ENCODE measurements at regions not wholly inside any gene's neighbourhood (a gene's known extent, or its start where the extent isn't known, plus 50 kb on each side); places are given as distances from the start of the nearest gene placed in this dataset.
"Not testable (repeated sequence)": the region's sequence is repeated elsewhere in the genome, so short reads cannot be mapped to it uniquely, and the experiment has no call there.

DNA sequence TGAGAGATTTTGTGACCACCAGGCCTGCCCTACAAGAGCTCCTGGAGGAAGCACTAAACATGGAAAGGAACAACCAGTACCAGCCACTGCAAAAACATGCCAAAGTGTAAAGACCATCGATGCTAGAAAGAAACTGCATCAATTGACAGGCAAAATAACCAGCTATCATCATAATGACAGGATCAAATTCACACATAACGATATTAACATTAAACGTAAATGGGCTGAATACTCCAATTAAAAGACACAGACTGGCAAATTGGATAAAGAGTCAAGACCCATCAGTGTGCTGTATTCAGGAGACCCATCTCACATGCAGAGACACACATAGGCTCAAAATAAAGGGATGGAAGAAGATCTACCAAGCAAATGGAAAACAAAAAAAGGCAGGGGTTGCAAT lies 182.4 kb downstream of the PRELID2 start:
- not testable (repeated sequence) for H3K27me3 ChIP-seq (ENCODE audit: control insufficient read depth in 1 of 2, insufficient read depth in 2 of 2, low read length in 2 of 2); H3K9me3 ChIP-seq (ENCODE audit: low read length); H3K9ac ChIP-seq (ENCODE audit: low read length); H3K27ac ChIP-seq (ENCODE audit: low read depth, low read length); H3K4me3 ChIP-seq (ENCODE audit: low read depth in 1 of 2, low read length in 2 of 2); H3K4me1 ChIP-seq (ENCODE audit: insufficient read depth, low read length); H3K36me3 ChIP-seq (ENCODE audit: insufficient read depth, low read length)

DNA sequence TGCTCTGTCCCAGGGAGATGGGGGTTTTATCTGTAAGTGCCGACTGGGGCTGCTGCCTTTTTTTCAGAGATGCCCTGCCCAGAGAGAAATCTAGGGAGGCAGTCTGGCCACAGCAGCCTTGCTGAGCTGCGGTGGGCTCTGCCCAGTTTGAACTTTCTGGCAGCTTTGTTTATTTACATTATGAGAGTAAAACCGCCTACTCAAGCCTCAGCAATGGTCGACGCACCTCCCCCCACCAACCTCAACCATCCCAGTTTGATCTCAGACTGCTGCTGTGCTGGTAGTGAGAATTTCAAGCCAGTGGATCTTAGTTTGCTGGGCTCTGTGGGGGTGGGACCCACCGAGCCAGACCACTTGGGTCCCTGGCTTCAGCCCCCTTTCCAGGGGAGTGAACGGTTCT lies 188.0 kb downstream of the PRELID2 start:
- not testable (repeated sequence) for H3K4me1 ChIP-seq (ENCODE audit: insufficient read depth, low read length); H3K36me3 ChIP-seq (ENCODE audit: insufficient read depth, low read length)

DNA sequence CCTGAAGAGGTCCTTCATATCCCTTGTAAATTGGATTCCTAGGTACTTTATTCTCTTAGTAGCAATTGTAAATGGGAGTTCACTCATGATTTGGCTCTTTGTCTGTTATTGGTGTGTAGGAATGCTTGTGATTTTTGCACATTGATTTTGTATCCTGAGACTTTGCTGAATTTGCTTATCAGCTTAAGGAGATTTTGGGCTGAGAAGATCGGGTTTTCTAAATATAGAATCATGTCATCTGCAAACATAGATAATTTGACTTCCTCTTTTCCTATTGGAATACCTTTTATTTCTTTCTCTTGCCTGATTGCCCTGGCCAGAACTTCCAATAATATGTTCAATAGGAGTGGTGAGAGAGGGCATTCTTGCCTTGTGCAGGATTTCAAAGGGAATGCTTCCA lies 191.9 kb downstream of the PRELID2 start:
- not testable (repeated sequence) for H3K36me3 ChIP-seq (ENCODE audit: insufficient read depth, low read length); H3K4me1 ChIP-seq (ENCODE audit: insufficient read depth, low read length); H3K9ac ChIP-seq (ENCODE audit: low read length); H3K4me3 ChIP-seq (ENCODE audit: low read depth in 1 of 2, low read length in 2 of 2); H3K27me3 ChIP-seq (ENCODE audit: control insufficient read depth in 1 of 2, insufficient read depth in 2 of 2, low read length in 2 of 2); H3K27ac ChIP-seq (ENCODE audit: low read depth, low read length); H3K9me3 ChIP-seq (ENCODE audit: low read length)

More for the DNA sequence above, 188.0 kb downstream of the PRELID2 start:
- H3K9ac ChIP-seq (ENCODE audit: low read length); H3K4me3 ChIP-seq (ENCODE audit: low read depth in 1 of 2, low read length in 2 of 2); H3K27me3 ChIP-seq (ENCODE audit: control insufficient read depth in 1 of 2, insufficient read depth in 2 of 2, low read length in 2 of 2); H3K9me3 ChIP-seq (ENCODE audit: low read length); H3K27ac ChIP-seq (ENCODE audit: low read depth, low read length): not testable (repeated sequence)

DNA sequence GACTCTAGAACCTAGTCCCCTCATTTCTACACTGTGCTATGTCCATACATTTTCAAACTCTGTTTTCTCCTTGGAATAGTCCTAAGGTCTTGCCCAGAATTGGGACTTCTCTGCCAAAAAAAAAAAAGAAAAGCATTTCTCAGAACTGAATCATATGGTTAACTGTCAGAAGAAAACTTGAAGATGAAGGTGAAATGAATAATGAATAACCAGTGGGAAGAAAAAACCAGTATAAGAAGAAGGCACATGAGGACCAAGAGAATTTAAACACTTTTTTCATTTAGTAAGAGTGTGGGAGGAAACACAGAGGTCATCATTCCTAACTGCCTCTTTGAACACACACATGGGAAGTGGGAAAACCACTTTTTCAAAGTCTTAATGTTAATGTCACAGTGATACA lies 197.7 kb downstream of the PRELID2 start:
- Histone ChIP-seq H3K9ac (ENCODE audit: low read length) (no peak overlapping the region), H3K9me3 (ENCODE audit: low read length) (no peaks in the 10 kb centered on the region), H3K27me3 (ENCODE audit: control insufficient read depth in 1 of 2, insufficient read depth in 2 of 2, low read length in 2 of 2) (no peaks in the 10 kb centered on the region), H3K36me3 (ENCODE audit: insufficient read depth, low read length) (no peaks in the 10 kb centered on the region), H3K4me3 (ENCODE audit: low read depth in 1 of 2, low read length in 2 of 2) (no peak overlapping the region), H3K4me1 (ENCODE audit: insufficient read depth, low read length) (no peaks in the 10 kb centered on the region), H3K27ac (ENCODE audit: low read depth, low read length) (no peak overlapping the region)

GRCh38 chr5:145636371-145636770 lies 198.8 kb downstream of the PRELID2 start:
- Histone ChIP-seq H3K9ac (ENCODE audit: low read length) (no peak overlapping the region), H3K27me3 (ENCODE audit: control insufficient read depth in 1 of 2, insufficient read depth in 2 of 2, low read length in 2 of 2) (no peaks in the 10 kb centered on the region), H3K27ac (ENCODE audit: low read depth, low read length) (no peak overlapping the region), H3K4me3 (ENCODE audit: low read depth in 1 of 2, low read length in 2 of 2) (no peak overlapping the region), H3K36me3 (ENCODE audit: insufficient read depth, low read length) (no peaks in the 10 kb centered on the region), H3K4me1 (ENCODE audit: insufficient read depth, low read length) (no peaks in the 10 kb centered on the region), H3K9me3 (ENCODE audit: low read length) (no peaks in the 10 kb centered on the region)

- Histone ChIP-seq H3K27me3 (ENCODE audit: control insufficient read depth in 1 of 2, insufficient read depth in 2 of 2, low read length in 2 of 2) (no peaks in the 10 kb centered on the region), H3K27ac (ENCODE audit: low read depth, low read length) (no peak overlapping the region), H3K36me3 (ENCODE audit: insufficient read depth, low read length) (no peaks in the 10 kb centered on the region), H3K9ac (ENCODE audit: low read length) (no peak overlapping the region), H3K4me1 (ENCODE audit: insufficient read depth, low read length) (no peaks in the 10 kb centered on the region), H3K9me3 (ENCODE audit: low read length) (no peaks in the 10 kb centered on the region), H3K4me3 (ENCODE audit: low read depth in 1 of 2, low read length in 2 of 2) (no peak overlapping the region)
These were observed 201.7 kb downstream of the PRELID2 start for GRCh38 chr5:145633474-145633873.

DNA sequence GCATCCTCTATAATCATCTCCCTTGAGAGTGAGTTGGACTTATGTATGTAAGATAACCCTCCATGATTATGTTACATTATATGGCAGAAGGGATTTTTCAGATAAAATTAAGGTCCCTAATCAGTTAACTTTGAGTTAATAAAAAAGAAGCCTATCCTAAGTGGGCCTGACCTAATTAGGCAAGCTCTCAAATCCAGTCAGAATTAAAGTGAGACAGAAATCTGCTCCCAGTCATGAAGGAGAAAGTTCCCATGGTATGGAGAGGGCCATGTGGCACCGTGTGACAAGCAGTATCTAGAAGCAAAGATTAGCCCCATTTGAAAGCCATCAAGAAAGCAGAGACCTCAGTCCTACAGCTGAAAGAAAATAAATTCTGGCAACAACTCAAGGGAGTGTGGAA lies 202.4 kb downstream of the PRELID2 start:
- no peaks in the 10 kb centered on the region for H3K36me3 ChIP-seq (ENCODE audit: insufficient read depth, low read length)
- H3K27ac ChIP-seq (ENCODE audit: low read depth, low read length) = no peak overlapping the region
- H3K4me1 ChIP-seq (ENCODE audit: insufficient read depth, low read length) = no peaks in the 10 kb centered on the region
- no peaks in the 10 kb centered on the region for H3K9me3 ChIP-seq (ENCODE audit: low read length)
- no peak overlapping the region for H3K4me3 ChIP-seq (ENCODE audit: low read depth in 1 of 2, low read length in 2 of 2)
- H3K27me3 ChIP-seq (ENCODE audit: control insufficient read depth in 1 of 2, insufficient read depth in 2 of 2, low read length in 2 of 2) = no peaks in the 10 kb centered on the region
- H3K9ac ChIP-seq (ENCODE audit: low read length) = no peak overlapping the region

DNA sequence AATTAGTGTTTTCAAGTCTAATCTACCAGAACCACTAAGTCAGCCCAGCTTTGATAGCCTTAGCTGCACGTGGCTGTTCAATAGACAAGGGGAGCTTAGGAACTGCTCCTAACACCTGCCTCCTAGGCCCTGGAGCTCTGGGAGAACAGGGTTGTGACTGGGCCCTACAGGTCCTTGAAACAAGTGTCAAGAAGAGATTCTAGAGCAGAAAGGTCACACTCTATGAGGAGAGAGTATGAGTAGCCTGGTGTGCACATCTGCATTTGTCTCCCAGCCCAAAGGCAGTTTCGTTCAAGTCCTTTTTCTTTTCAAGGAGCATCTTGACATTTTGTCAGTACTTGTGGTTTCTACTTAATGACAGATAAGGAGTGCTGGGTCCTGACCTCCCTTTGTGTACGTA lies 206.1 kb downstream of the PRELID2 start:
- H3K4me1 ChIP-seq (ENCODE audit: insufficient read depth, low read length) = no peaks in the 10 kb centered on the region
- H3K9ac ChIP-seq (ENCODE audit: low read length) = no peak overlapping the region
- no peaks in the 10 kb centered on the region for H3K9me3 ChIP-seq (ENCODE audit: low read length)
- no peak overlapping the region for H3K27ac ChIP-seq (ENCODE audit: low read depth, low read length)
- no peaks in the 10 kb centered on the region for H3K36me3 ChIP-seq (ENCODE audit: insufficient read depth, low read length)
- H3K27me3 ChIP-seq (ENCODE audit: control insufficient read depth in 1 of 2, insufficient read depth in 2 of 2, low read length in 2 of 2) = no peaks in the 10 kb centered on the region
- no peak overlapping the region for H3K4me3 ChIP-seq (ENCODE audit: low read depth in 1 of 2, low read length in 2 of 2)

- H3K36me3 ChIP-seq (ENCODE audit: insufficient read depth, low read length) = no peaks in the 10 kb centered on the region
- H3K4me1 ChIP-seq (ENCODE audit: insufficient read depth, low read length) = no peaks in the 10 kb centered on the region
- H3K4me3 ChIP-seq (ENCODE audit: low read depth in 1 of 2, low read length in 2 of 2) = no peak overlapping the region
- no peak overlapping the region for H3K27ac ChIP-seq (ENCODE audit: low read depth, low read length)
- no peaks in the 10 kb centered on the region for H3K27me3 ChIP-seq (ENCODE audit: control insufficient read depth in 1 of 2, insufficient read depth in 2 of 2, low read length in 2 of 2)
- no peak overlapping the region for H3K9ac ChIP-seq (ENCODE audit: low read length)
- no peaks in the 10 kb centered on the region for H3K9me3 ChIP-seq (ENCODE audit: low read length)
These were observed 206.6 kb downstream of the PRELID2 start for GRCh38 chr5:145628525-145628924.

- Histone ChIP-seq H3K4me1 (ENCODE audit: insufficient read depth, low read length) (no peaks in the 10 kb centered on the region), H3K27me3 (ENCODE audit: control insufficient read depth in 1 of 2, insufficient read depth in 2 of 2, low read length in 2 of 2) (no peaks in the 10 kb centered on the region), H3K9ac (ENCODE audit: low read length) (no peak overlapping the region), H3K9me3 (ENCODE audit: low read length) (no peaks in the 10 kb centered on the region), H3K27ac (ENCODE audit: low read depth, low read length) (no peak overlapping the region), H3K4me3 (ENCODE audit: low read depth in 1 of 2, low read length in 2 of 2) (no peak overlapping the region), H3K36me3 (ENCODE audit: insufficient read depth, low read length) (no peaks in the 10 kb centered on the region)
These were observed 215.3 kb downstream of the PRELID2 start for GRCh38 chr5:145619806-145620310.

DNA sequence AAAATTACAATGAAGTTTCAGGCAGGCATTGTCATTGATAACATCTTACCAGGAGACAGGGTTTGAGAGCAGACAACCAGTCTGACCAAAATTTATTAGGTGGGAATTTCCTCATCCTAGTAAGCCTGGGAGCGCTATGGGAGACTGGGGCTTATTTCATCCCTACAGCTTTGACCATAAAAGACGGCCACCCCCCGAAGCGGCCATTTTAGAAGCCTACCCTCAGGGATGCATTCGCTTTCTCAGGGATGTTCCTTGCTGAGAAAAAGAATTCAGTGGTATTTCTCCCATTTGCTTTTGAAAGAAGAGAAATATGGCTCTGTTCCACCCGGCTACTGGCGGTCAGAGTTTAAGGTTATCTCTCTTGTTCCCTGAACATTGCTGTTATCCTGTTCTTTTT lies 218.4 kb downstream of the PRELID2 start:
- H3K36me3 ChIP-seq (ENCODE audit: insufficient read depth, low read length); H3K4me3 ChIP-seq (ENCODE audit: low read depth in 1 of 2, low read length in 2 of 2); H3K9me3 ChIP-seq (ENCODE audit: low read length); H3K27ac ChIP-seq (ENCODE audit: low read depth, low read length); H3K4me1 ChIP-seq (ENCODE audit: insufficient read depth, low read length); H3K9ac ChIP-seq (ENCODE audit: low read length); H3K27me3 ChIP-seq (ENCODE audit: control insufficient read depth in 1 of 2, insufficient read depth in 2 of 2, low read length in 2 of 2): not testable (repeated sequence)

DNA sequence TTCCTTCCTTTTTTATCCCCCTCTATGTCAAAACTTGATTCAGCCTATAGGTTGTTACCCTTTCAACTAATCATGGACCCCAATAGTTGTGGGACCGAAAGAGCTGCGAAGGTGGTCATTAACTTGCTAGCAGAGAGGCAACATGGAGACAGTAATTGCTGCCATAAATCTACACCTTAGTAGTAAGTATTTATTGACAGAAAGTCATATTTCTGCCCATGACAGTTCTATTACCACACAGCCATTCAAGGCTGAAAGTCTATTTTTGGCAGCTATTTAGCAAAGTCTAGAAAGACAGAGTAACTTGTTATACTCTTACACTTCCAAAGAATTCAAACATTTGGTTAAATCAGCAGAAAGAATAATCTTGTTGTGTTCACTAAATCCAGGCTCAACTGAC lies 236.2 kb downstream of the PRELID2 start:
- Histone ChIP-seq H3K4me3 (ENCODE audit: low read depth in 1 of 2, low read length in 2 of 2) (no peak overlapping the region), H3K36me3 (ENCODE audit: insufficient read depth, low read length) (no peaks in the 10 kb centered on the region), H3K9ac (ENCODE audit: low read length) (no peak overlapping the region)

More for the DNA sequence above, 236.2 kb downstream of the PRELID2 start:
- H3K27me3 ChIP-seq (ENCODE audit: control insufficient read depth in 1 of 2, insufficient read depth in 2 of 2, low read length in 2 of 2) = no peaks in the 10 kb centered on the region
- no peaks in the 10 kb centered on the region for H3K4me1 ChIP-seq (ENCODE audit: insufficient read depth, low read length)
- no peaks in the 10 kb centered on the region for H3K9me3 ChIP-seq (ENCODE audit: low read length)
- H3K27ac ChIP-seq (ENCODE audit: low read depth, low read length) = no peak overlapping the region

All from muscle layer of colon (tissue), 2 donors.